ENCODE measurements at regions not wholly inside any gene's neighbourhood (a gene's known extent, or its start where the extent isn't known, plus 50 kb on each side); places are given as distances from the start of the nearest gene placed in this dataset.

DNA sequence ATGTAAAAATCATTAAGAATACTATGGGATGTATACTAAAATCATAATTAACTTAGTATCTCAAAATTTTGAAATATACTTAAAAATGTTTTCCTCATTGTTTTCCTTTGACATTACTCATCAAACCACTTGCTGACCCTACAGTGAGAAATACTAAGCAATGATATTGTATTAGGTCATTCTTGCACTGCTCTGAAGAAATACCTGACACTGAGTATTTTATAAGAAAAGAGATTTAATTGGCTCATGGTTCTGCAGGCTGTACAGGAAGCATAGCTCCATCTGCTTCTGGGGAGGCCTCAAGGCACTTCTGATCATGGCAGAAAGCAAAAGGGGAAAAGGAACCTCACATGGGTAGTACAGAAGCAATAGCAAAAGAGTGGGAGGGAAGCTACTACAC, 950.9 kb upstream of the CHORDC1 start:
- TF ChIP-seq, protein P1, sequence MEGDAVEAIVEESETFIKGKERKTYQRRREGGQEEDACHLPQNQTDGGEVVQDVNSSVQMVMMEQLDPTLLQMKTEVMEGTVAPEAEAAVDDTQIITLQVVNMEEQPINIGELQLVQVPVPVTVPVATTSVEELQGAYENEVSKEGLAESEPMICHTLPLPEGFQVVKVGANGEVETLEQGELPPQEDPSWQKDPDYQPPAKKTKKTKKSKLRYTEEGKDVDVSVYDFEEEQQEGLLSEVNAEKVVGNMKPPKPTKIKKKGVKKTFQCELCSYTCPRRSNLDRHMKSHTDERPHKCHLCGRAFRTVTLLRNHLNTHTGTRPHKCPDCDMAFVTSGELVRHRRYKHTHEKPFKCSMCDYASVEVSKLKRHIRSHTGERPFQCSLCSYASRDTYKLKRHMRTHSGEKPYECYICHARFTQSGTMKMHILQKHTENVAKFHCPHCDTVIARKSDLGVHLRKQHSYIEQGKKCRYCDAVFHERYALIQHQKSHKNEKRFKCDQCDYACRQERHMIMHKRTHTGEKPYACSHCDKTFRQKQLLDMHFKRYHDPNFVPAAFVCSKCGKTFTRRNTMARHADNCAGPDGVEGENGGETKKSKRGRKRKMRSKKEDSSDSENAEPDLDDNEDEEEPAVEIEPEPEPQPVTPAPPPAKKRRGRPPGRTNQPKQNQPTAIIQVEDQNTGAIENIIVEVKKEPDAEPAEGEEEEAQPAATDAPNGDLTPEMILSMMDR (IDR thresholded peaks at IDR 0.05), result no peak
- TF ChIP-seq SIN3A (IDR thresholded peaks at IDR 0.05; ENCODE audit: borderline replicate concordance, insufficient read depth, low read depth, low read length), result no peak
